ENCODE measurements at regions not wholly inside any gene's neighbourhood (a gene's known extent, or its start where the extent isn't known, plus 50 kb on each side); places are given as distances from the start of the nearest gene placed in this dataset.

- H3K9me2 ChIP-seq (replicated peaks; ENCODE audit: insufficient read depth, low read length), result no peaks in the 10 kb centered on the region
- H3K27ac ChIP-seq (ENCODE audit: low read length), result no peak overlapping the region
- no peaks in the 10 kb centered on the region for H3K4me1 ChIP-seq (ENCODE audit: low read length)
- no peak for DNase-seq
- no peak overlapping the region for H2AFZ ChIP-seq (ENCODE audit: low read length)
- no peak overlapping the region for H3K4me3 ChIP-seq (ENCODE audit: low read length)
- H3K9ac ChIP-seq (ENCODE audit: low read length), result no peak overlapping the region
- H3K27me3 ChIP-seq (ENCODE audit: low read length), result 0 out of 2 replicates have a peak, but pooled peaks cover 6% of the 10 kb centered on the region
- H3K9me3 ChIP-seq (ENCODE audit: low read length), result no peaks in the 10 kb centered on the region
- no peaks in the 10 kb centered on the region for H3K79me2 ChIP-seq (ENCODE audit: low read length)
- H4K20me1 ChIP-seq (ENCODE audit: insufficient read depth, low read depth, low read length), result no peaks in the 10 kb centered on the region
- H3K4me2 ChIP-seq (ENCODE audit: low read depth, low read length, poor library complexity, severe bottlenecking), result no peak overlapping the region
- no peaks in the 10 kb centered on the region for H3K36me3 ChIP-seq (ENCODE audit: insufficient read depth, low read length)
Measured at GRCh38 chr15:91665212-91665611, 188.3 kb upstream of the SLCO3A1 start.

GRCh38 chr15:91668370-91668769 lies 185.1 kb upstream of the SLCO3A1 start:
- Histone ChIP-seq H3K4me3 (ENCODE audit: low read length) (no peak overlapping the region), H3K79me2 (ENCODE audit: low read length) (no peaks in the 10 kb centered on the region), H3K27ac (ENCODE audit: low read length) (no peak overlapping the region), H3K9me3 (ENCODE audit: low read length) (no peaks in the 10 kb centered on the region), H3K9me2 (replicated peaks; ENCODE audit: insufficient read depth, low read length) (no peaks in the 10 kb centered on the region), H3K4me1 (ENCODE audit: low read length) (no peaks in the 10 kb centered on the region), H3K4me2 (ENCODE audit: low read depth, low read length, poor library complexity, severe bottlenecking) (no peak overlapping the region), H3K9ac (ENCODE audit: low read length) (no peak overlapping the region), H4K20me1 (ENCODE audit: insufficient read depth, low read depth, low read length) (no peaks in the 10 kb centered on the region), H3K27me3 (ENCODE audit: low read length) (0 out of 2 replicates have a peak, but pooled peaks cover 6% of the 10 kb centered on the region), H3K36me3 (ENCODE audit: insufficient read depth, low read length) (no peaks in the 10 kb centered on the region), H2AFZ (ENCODE audit: low read length) (no peak overlapping the region)
- DNase-seq, result no peak

- Histone ChIP-seq H3K9me2 (replicated peaks; ENCODE audit: insufficient read depth, low read length) (no peaks in the 10 kb centered on the region), H3K27me3 (ENCODE audit: low read length) (0 out of 2 replicates have a peak, but pooled peaks cover 6% of the 10 kb centered on the region), H3K79me2 (ENCODE audit: low read length) (no peaks in the 10 kb centered on the region), H4K20me1 (ENCODE audit: insufficient read depth, low read depth, low read length) (no peaks in the 10 kb centered on the region), H3K4me2 (ENCODE audit: low read depth, low read length, poor library complexity, severe bottlenecking) (no peak overlapping the region), H2AFZ (ENCODE audit: low read length) (no peak overlapping the region), H3K4me3 (ENCODE audit: low read length) (no peak overlapping the region), H3K27ac (ENCODE audit: low read length) (no peak overlapping the region), H3K9ac (ENCODE audit: low read length) (no peak overlapping the region), H3K36me3 (ENCODE audit: insufficient read depth, low read length) (no peaks in the 10 kb centered on the region), H3K9me3 (ENCODE audit: low read length) (no peaks in the 10 kb centered on the region), H3K4me1 (ENCODE audit: low read length) (no peaks in the 10 kb centered on the region)
- DNase-seq, result no peak
Measured at GRCh38 chr15:91670108-91670507, 183.4 kb upstream of the SLCO3A1 start.

- H3K27ac ChIP-seq (ENCODE audit: low read length), result no peak overlapping the region
- no peak for DNase-seq
- no peaks in the 10 kb centered on the region for H3K9me3 ChIP-seq (ENCODE audit: low read length)
- no peaks in the 10 kb centered on the region for H3K27me3 ChIP-seq (ENCODE audit: low read length)
- H3K9me2 ChIP-seq (replicated peaks; ENCODE audit: insufficient read depth, low read length), result no peaks in the 10 kb centered on the region
- no peaks in the 10 kb centered on the region for H3K36me3 ChIP-seq (ENCODE audit: insufficient read depth, low read length)
- no peaks in the 10 kb centered on the region for H3K79me2 ChIP-seq (ENCODE audit: low read length)
- no peak overlapping the region for H3K4me3 ChIP-seq (ENCODE audit: low read length)
- H2AFZ ChIP-seq (ENCODE audit: low read length), result no peak overlapping the region
- no peaks in the 10 kb centered on the region for H3K4me1 ChIP-seq (ENCODE audit: low read length)
- H3K9ac ChIP-seq (ENCODE audit: low read length), result no peak overlapping the region
- H3K4me2 ChIP-seq (ENCODE audit: low read depth, low read length, poor library complexity, severe bottlenecking), result no peak overlapping the region
- H4K20me1 ChIP-seq (ENCODE audit: insufficient read depth, low read depth, low read length), result no peaks in the 10 kb centered on the region
Measured at GRCh38 chr15:91678003-91678402, 175.5 kb upstream of the SLCO3A1 start.

- H4K20me1 ChIP-seq (ENCODE audit: insufficient read depth, low read depth, low read length), result no peaks in the 10 kb centered on the region
- H3K27me3 ChIP-seq (ENCODE audit: low read length), result no peaks in the 10 kb centered on the region
- H3K79me2 ChIP-seq (ENCODE audit: low read length), result no peaks in the 10 kb centered on the region
- H3K4me3 ChIP-seq (ENCODE audit: low read length), result no peak overlapping the region
- no peaks in the 10 kb centered on the region for H3K9me2 ChIP-seq (replicated peaks; ENCODE audit: insufficient read depth, low read length)
- H3K27ac ChIP-seq (ENCODE audit: low read length), result no peak overlapping the region
- H3K4me1 ChIP-seq (ENCODE audit: low read length), result no peaks in the 10 kb centered on the region
- no peak overlapping the region for H3K4me2 ChIP-seq (ENCODE audit: low read depth, low read length, poor library complexity, severe bottlenecking)
- H3K9me3 ChIP-seq (ENCODE audit: low read length), result no peaks in the 10 kb centered on the region
- DNase-seq, result no peak
- no peak overlapping the region for H2AFZ ChIP-seq (ENCODE audit: low read length)
- no peaks in the 10 kb centered on the region for H3K36me3 ChIP-seq (ENCODE audit: insufficient read depth, low read length)
- no peak overlapping the region for H3K9ac ChIP-seq (ENCODE audit: low read length)
Measured at GRCh38 chr15:91679447-91679846, 174.1 kb upstream of the SLCO3A1 start.

GRCh38 chr15:91685436-91685835 lies 168.1 kb upstream of the SLCO3A1 start:
- no peak for DNase-seq
- Histone ChIP-seq H3K9ac (ENCODE audit: low read length) (no peak overlapping the region), H3K79me2 (ENCODE audit: low read length) (no peaks in the 10 kb centered on the region), H3K36me3 (ENCODE audit: insufficient read depth, low read length) (no peaks in the 10 kb centered on the region), H3K4me1 (ENCODE audit: low read length) (no peaks in the 10 kb centered on the region), H2AFZ (ENCODE audit: low read length) (no peak overlapping the region), H3K9me2 (replicated peaks; ENCODE audit: insufficient read depth, low read length) (no peaks in the 10 kb centered on the region), H3K4me2 (ENCODE audit: low read depth, low read length, poor library complexity, severe bottlenecking) (no peak overlapping the region), H3K9me3 (ENCODE audit: low read length) (no peaks in the 10 kb centered on the region), H3K4me3 (ENCODE audit: low read length) (no peak overlapping the region), H3K27me3 (ENCODE audit: low read length) (0 out of 2 replicates have a peak, but pooled peaks cover 3% of the 10 kb centered on the region), H4K20me1 (ENCODE audit: insufficient read depth, low read depth, low read length) (no peaks in the 10 kb centered on the region), H3K27ac (ENCODE audit: low read length) (no peak overlapping the region)

GRCh38 chr15:91688811-91689210 lies 164.7 kb upstream of the SLCO3A1 start:
- Histone ChIP-seq H3K4me2 (ENCODE audit: low read depth, low read length, poor library complexity, severe bottlenecking) (no peak overlapping the region), H3K9me2 (replicated peaks; ENCODE audit: insufficient read depth, low read length) (no peaks in the 10 kb centered on the region), H3K36me3 (ENCODE audit: insufficient read depth, low read length) (no peaks in the 10 kb centered on the region), H3K4me1 (ENCODE audit: low read length) (no peaks in the 10 kb centered on the region), H4K20me1 (ENCODE audit: insufficient read depth, low read depth, low read length) (no peaks in the 10 kb centered on the region), H2AFZ (ENCODE audit: low read length) (no peak overlapping the region), H3K27me3 (ENCODE audit: low read length) (0 out of 2 replicates have a peak, but pooled peaks cover 3% of the 10 kb centered on the region), H3K79me2 (ENCODE audit: low read length) (no peaks in the 10 kb centered on the region), H3K9ac (ENCODE audit: low read length) (no peak overlapping the region), H3K9me3 (ENCODE audit: low read length) (no peaks in the 10 kb centered on the region), H3K4me3 (ENCODE audit: low read length) (no peak overlapping the region), H3K27ac (ENCODE audit: low read length) (no peak overlapping the region)
- DNase-seq, result no peak

- Histone ChIP-seq H3K4me2 (ENCODE audit: low read depth, low read length, poor library complexity, severe bottlenecking) (no peak overlapping the region), H3K4me3 (ENCODE audit: low read length) (no peak overlapping the region), H3K27ac (ENCODE audit: low read length) (no peak overlapping the region), H3K9me2 (replicated peaks; ENCODE audit: insufficient read depth, low read length) (no peaks in the 10 kb centered on the region), H3K36me3 (ENCODE audit: insufficient read depth, low read length) (no peaks in the 10 kb centered on the region), H3K4me1 (ENCODE audit: low read length) (no peaks in the 10 kb centered on the region), H3K9ac (ENCODE audit: low read length) (no peak overlapping the region), H3K9me3 (ENCODE audit: low read length) (no peaks in the 10 kb centered on the region), H3K27me3 (ENCODE audit: low read length) (0 out of 2 replicates have a peak, but pooled peaks cover 3% of the 10 kb centered on the region), H2AFZ (ENCODE audit: low read length) (no peak overlapping the region), H3K79me2 (ENCODE audit: low read length) (no peaks in the 10 kb centered on the region), H4K20me1 (ENCODE audit: insufficient read depth, low read depth, low read length) (no peaks in the 10 kb centered on the region)
- no peak for DNase-seq
Measured at GRCh38 chr15:91689377-91689776, 164.1 kb upstream of the SLCO3A1 start.

- Histone ChIP-seq H3K9me2 (replicated peaks; ENCODE audit: insufficient read depth, low read length) (no peaks in the 10 kb centered on the region), H3K27ac (ENCODE audit: low read length) (no peak overlapping the region), H3K27me3 (ENCODE audit: low read length) (no peaks in the 10 kb centered on the region), H3K4me1 (ENCODE audit: low read length) (no peaks in the 10 kb centered on the region), H3K4me3 (ENCODE audit: low read length) (no peak overlapping the region), H3K4me2 (ENCODE audit: low read depth, low read length, poor library complexity, severe bottlenecking) (no peak overlapping the region), H3K36me3 (ENCODE audit: insufficient read depth, low read length) (no peaks in the 10 kb centered on the region), H3K9ac (ENCODE audit: low read length) (no peak overlapping the region), H4K20me1 (ENCODE audit: insufficient read depth, low read depth, low read length) (no peaks in the 10 kb centered on the region), H3K79me2 (ENCODE audit: low read length) (no peaks in the 10 kb centered on the region), H3K9me3 (ENCODE audit: low read length) (no peaks in the 10 kb centered on the region), H2AFZ (ENCODE audit: low read length) (no peak overlapping the region)
- DNase-seq, result no peak
Measured at GRCh38 chr15:91692596-91692995, 160.9 kb upstream of the SLCO3A1 start.

All from Karpas-422 (cell line).